ENCODE measurements at regions not wholly inside any gene's neighbourhood (a gene's known extent, or its start where the extent isn't known, plus 50 kb on each side); places are given as distances from the start of the nearest gene placed in this dataset.
A peak's percentile ranks its signal among the peaks of the same experiment; 100 is the strongest.
"Not testable (repeated sequence)": the region's sequence is repeated elsewhere in the genome, so short reads cannot be mapped to it uniquely, and the experiment has no call there.

- Histone ChIP-seq H3K79me1 (ENCODE audit: low read length) (no peaks in the 10 kb centered on the region), H2BK120ac (ENCODE audit: low read depth, low read length) (no peak overlapping the region), H3K56ac (ENCODE audit: low read length) (no peak overlapping the region), H2BK15ac (replicated peaks; ENCODE audit: low read depth) (no peak overlapping the region), H2AK5ac (ENCODE audit: low read length) (no peak overlapping the region), H3K9ac (ENCODE audit: low read length) (no peak overlapping the region), H2BK5ac (ENCODE audit: low read length) (no peak overlapping the region), H4K5ac (ENCODE audit: low read length) (no peak overlapping the region), H3K4me1 (ENCODE audit: control insufficient read depth, low read depth, low read length) (peaks cover 5% of the 10 kb centered on the region), H3K4me3 (ENCODE audit: low read length) (no peak overlapping the region), H3K27ac (ENCODE audit: low read depth, low read length) (no peak overlapping the region), H3K4me2 (ENCODE audit: low read length) (no peak overlapping the region), H4K8ac (ENCODE audit: low read depth, low read length) (no peak overlapping the region), H3K18ac (ENCODE audit: low read length) (no peak overlapping the region), H3K4ac (ENCODE audit: low read depth, low read length) (no peak overlapping the region), H3K27me3 (ENCODE audit: insufficient read depth, low read length, poor library complexity) (no peaks in the 10 kb centered on the region), H3K23ac (ENCODE audit: low read length) (no peak overlapping the region), H3K36me3 (ENCODE audit: control insufficient read depth, insufficient read depth, low read length) (no peaks in the 10 kb centered on the region), H3K79me2 (ENCODE audit: control insufficient read depth, insufficient read depth, low read length) (no peaks in the 10 kb centered on the region)
- no CpG with 5 or more reads among the region's 1 CpG for WGBS (ENCODE audit: extremely low coverage, insufficient coverage, low lambda C conversion rate)
- no peak for DNase-seq
Observed at GRCh38 chr4:60721685-60722084, 478.4 kb upstream of the ADGRL3 start.

- H3K79me2 ChIP-seq (ENCODE audit: control insufficient read depth, insufficient read depth, low read length): no peaks in the 10 kb centered on the region
- peak; percentile 10 for DNase-seq
- H3K27me3 ChIP-seq (ENCODE audit: insufficient read depth, low read length, poor library complexity): no peaks in the 10 kb centered on the region
- H3K23ac ChIP-seq (ENCODE audit: low read length): no peak overlapping the region
- H2BK120ac ChIP-seq (ENCODE audit: low read depth, low read length): no peak overlapping the region
- H3K56ac ChIP-seq (ENCODE audit: low read length): no peak overlapping the region
- WGBS (ENCODE audit: extremely low coverage, insufficient coverage, low lambda C conversion rate): no CpG with 5 or more reads among the region's 3 CpGs
- no peak overlapping the region for H4K8ac ChIP-seq (ENCODE audit: low read depth, low read length)
- H3K27ac ChIP-seq (ENCODE audit: low read depth, low read length): no peak overlapping the region
- no peak overlapping the region for H3K9ac ChIP-seq (ENCODE audit: low read length)
- H2AK5ac ChIP-seq (ENCODE audit: low read length): no peak overlapping the region
- no peak overlapping the region for H3K18ac ChIP-seq (ENCODE audit: low read length)
- peaks cover 5% of the 10 kb centered on the region for H3K4me1 ChIP-seq (ENCODE audit: control insufficient read depth, low read depth, low read length)
- no peak overlapping the region for H3K4me2 ChIP-seq (ENCODE audit: low read length)
- H2BK15ac ChIP-seq (replicated peaks; ENCODE audit: low read depth): peak overlapping the region; percentile 92
- no peaks in the 10 kb centered on the region for H3K36me3 ChIP-seq (ENCODE audit: control insufficient read depth, insufficient read depth, low read length)
- no peak overlapping the region for H3K4me3 ChIP-seq (ENCODE audit: low read length)
- H2BK5ac ChIP-seq (ENCODE audit: low read length): no peak overlapping the region
- no peaks in the 10 kb centered on the region for H3K79me1 ChIP-seq (ENCODE audit: low read length)
- no peak overlapping the region for H4K5ac ChIP-seq (ENCODE audit: low read length)
- no peak overlapping the region for H3K4ac ChIP-seq (ENCODE audit: low read depth, low read length)
Observed at GRCh38 chr4:60723796-60724195, 476.3 kb upstream of the ADGRL3 start.

GRCh38 chr4:60724623-60725022 is 475.5 kb upstream of the ADGRL3 start:
- WGBS (ENCODE audit: extremely low coverage, insufficient coverage, low lambda C conversion rate): no CpG with 5 or more reads among the region's 3 CpGs
- H2BK120ac ChIP-seq (ENCODE audit: low read depth, low read length): peak overlapping the region; percentile 99
- no peak overlapping the region for H3K23ac ChIP-seq (ENCODE audit: low read length)
- H3K27me3 ChIP-seq (ENCODE audit: insufficient read depth, low read length, poor library complexity): no peaks in the 10 kb centered on the region
- no peak overlapping the region for H3K4me2 ChIP-seq (ENCODE audit: low read length)
- H3K4me1 ChIP-seq (ENCODE audit: control insufficient read depth, low read depth, low read length): peaks cover 5% of the 10 kb centered on the region
- no peak overlapping the region for H2BK15ac ChIP-seq (replicated peaks; ENCODE audit: low read depth)
- H3K18ac ChIP-seq (ENCODE audit: low read length): no peak overlapping the region
- H4K8ac ChIP-seq (ENCODE audit: low read depth, low read length): no peak overlapping the region
- peak overlapping the region; percentile 17 for H3K27ac ChIP-seq (ENCODE audit: low read depth, low read length)
- H3K79me1 ChIP-seq (ENCODE audit: low read length): no peaks in the 10 kb centered on the region
- H2AK5ac ChIP-seq (ENCODE audit: low read length): no peak overlapping the region
- H4K5ac ChIP-seq (ENCODE audit: low read length): no peak overlapping the region
- H3K4ac ChIP-seq (ENCODE audit: low read depth, low read length): no peak overlapping the region
- H3K56ac ChIP-seq (ENCODE audit: low read length): no peak overlapping the region
- no peak overlapping the region for H3K9ac ChIP-seq (ENCODE audit: low read length)
- peak; percentile 95 for DNase-seq
- H2BK5ac ChIP-seq (ENCODE audit: low read length): no peak overlapping the region
- no peaks in the 10 kb centered on the region for H3K79me2 ChIP-seq (ENCODE audit: control insufficient read depth, insufficient read depth, low read length)
- H3K4me3 ChIP-seq (ENCODE audit: low read length): no peak overlapping the region
- no peaks in the 10 kb centered on the region for H3K36me3 ChIP-seq (ENCODE audit: control insufficient read depth, insufficient read depth, low read length)

- DNase-seq: no peak
- Histone ChIP-seq H3K79me2 (ENCODE audit: control insufficient read depth, insufficient read depth, low read length) (no peaks in the 10 kb centered on the region), H3K79me1 (ENCODE audit: low read length) (no peaks in the 10 kb centered on the region), H3K4me1 (ENCODE audit: control insufficient read depth, low read depth, low read length) (peaks cover 5% of the 10 kb centered on the region), H3K36me3 (ENCODE audit: control insufficient read depth, insufficient read depth, low read length) (no peaks in the 10 kb centered on the region), H2BK15ac (replicated peaks; ENCODE audit: low read depth) (no peak overlapping the region), H3K4ac (ENCODE audit: low read depth, low read length) (no peak overlapping the region), H4K5ac (ENCODE audit: low read length) (no peak overlapping the region), H4K8ac (ENCODE audit: low read depth, low read length) (no peak overlapping the region), H3K18ac (ENCODE audit: low read length) (no peak overlapping the region), H2BK120ac (ENCODE audit: low read depth, low read length) (no peak overlapping the region), H3K4me2 (ENCODE audit: low read length) (no peak overlapping the region), H3K23ac (ENCODE audit: low read length) (no peak overlapping the region), H3K56ac (ENCODE audit: low read length) (no peak overlapping the region), H3K27ac (ENCODE audit: low read depth, low read length) (no peak overlapping the region), H3K27me3 (ENCODE audit: insufficient read depth, low read length, poor library complexity) (no peaks in the 10 kb centered on the region), H3K9ac (ENCODE audit: low read length) (no peak overlapping the region), H2BK5ac (ENCODE audit: low read length) (no peak overlapping the region), H2AK5ac (ENCODE audit: low read length) (no peak overlapping the region), H3K4me3 (ENCODE audit: low read length) (no peak overlapping the region)
Observed at GRCh38 chr4:60726779-60727178, 473.3 kb upstream of the ADGRL3 start.

- peaks cover 5% of the 10 kb centered on the region for H3K4me1 ChIP-seq (ENCODE audit: control insufficient read depth, low read depth, low read length)
- H3K18ac ChIP-seq (ENCODE audit: low read length): no peak overlapping the region
- no peak overlapping the region for H3K4ac ChIP-seq (ENCODE audit: low read depth, low read length)
- no peaks in the 10 kb centered on the region for H3K36me3 ChIP-seq (ENCODE audit: control insufficient read depth, insufficient read depth, low read length)
- no peak for DNase-seq
- no peaks in the 10 kb centered on the region for H3K79me1 ChIP-seq (ENCODE audit: low read length)
- no peak overlapping the region for H2BK120ac ChIP-seq (ENCODE audit: low read depth, low read length)
- H3K9ac ChIP-seq (ENCODE audit: low read length): no peak overlapping the region
- no peak overlapping the region for H4K8ac ChIP-seq (ENCODE audit: low read depth, low read length)
- no peak overlapping the region for H2BK5ac ChIP-seq (ENCODE audit: low read length)
- H4K5ac ChIP-seq (ENCODE audit: low read length): no peak overlapping the region
- H3K27ac ChIP-seq (ENCODE audit: low read depth, low read length): no peak overlapping the region
- no peak overlapping the region for H3K56ac ChIP-seq (ENCODE audit: low read length)
- no peak overlapping the region for H3K4me2 ChIP-seq (ENCODE audit: low read length)
- H3K23ac ChIP-seq (ENCODE audit: low read length): no peak overlapping the region
- H2BK15ac ChIP-seq (replicated peaks; ENCODE audit: low read depth): no peak overlapping the region
- H3K4me3 ChIP-seq (ENCODE audit: low read length): no peak overlapping the region
- no peaks in the 10 kb centered on the region for H3K27me3 ChIP-seq (ENCODE audit: insufficient read depth, low read length, poor library complexity)
- H2AK5ac ChIP-seq (ENCODE audit: low read length): no peak overlapping the region
- no peaks in the 10 kb centered on the region for H3K79me2 ChIP-seq (ENCODE audit: control insufficient read depth, insufficient read depth, low read length)
Observed at GRCh38 chr4:60729194-60729593, 470.9 kb upstream of the ADGRL3 start.

- H2BK5ac ChIP-seq (ENCODE audit: low read length); H4K5ac ChIP-seq (ENCODE audit: low read length); H3K23ac ChIP-seq (ENCODE audit: low read length); H3K56ac ChIP-seq (ENCODE audit: low read length); DNase-seq; H3K18ac ChIP-seq (ENCODE audit: low read length); H3K4me1 ChIP-seq (ENCODE audit: control insufficient read depth, low read depth, low read length); H3K27ac ChIP-seq (ENCODE audit: low read depth, low read length); H3K9ac ChIP-seq (ENCODE audit: low read length); H3K79me1 ChIP-seq (ENCODE audit: low read length); H3K27me3 ChIP-seq (ENCODE audit: insufficient read depth, low read length, poor library complexity); H3K4ac ChIP-seq (ENCODE audit: low read depth, low read length); H2BK15ac ChIP-seq (replicated peaks; ENCODE audit: low read depth); H3K36me3 ChIP-seq (ENCODE audit: control insufficient read depth, insufficient read depth, low read length); H4K8ac ChIP-seq (ENCODE audit: low read depth, low read length); H3K4me3 ChIP-seq (ENCODE audit: low read length); H2BK120ac ChIP-seq (ENCODE audit: low read depth, low read length); H3K4me2 ChIP-seq (ENCODE audit: low read length); H2AK5ac ChIP-seq (ENCODE audit: low read length); H3K79me2 ChIP-seq (ENCODE audit: control insufficient read depth, insufficient read depth, low read length): not testable (repeated sequence)
- WGBS (ENCODE audit: extremely low coverage, insufficient coverage, low lambda C conversion rate): no CpG with 5 or more reads among the region's 3 CpGs
Observed at GRCh38 chr4:60729764-60730163, 470.4 kb upstream of the ADGRL3 start.

All from mesendoderm (in vitro differentiated cells).